KMS-11 (cell line): ENCODE measurements at regions not wholly inside any gene's neighbourhood (a gene's known extent, or its start where the extent isn't known, plus 50 kb on each side); places are given as distances from the start of the nearest gene placed in this dataset.

Experiments
- H2AFZ ChIP-seq: fragments of 200-600 bp; sonication (generic); 2 replicates; pipeline ENCODE4 v1.6.1; 2016; ENCODE audit warnings: antibody characterized with exemption, mixed run types, low read depth
- H3K27ac ChIP-seq: fragments of 200-600 bp; sonication (generic); 2 replicates; pipeline ENCODE4 v1.6.1; 2016; ENCODE audit warnings: mild to moderate bottlenecking, mixed run types
- H3K27me3 ChIP-seq: fragments of 200-600 bp; sonication (generic); 2 replicates; pipeline ENCODE4 v1.6.1; 2017; ENCODE audit warnings: mild to moderate bottlenecking, low read depth, mixed run types, moderate library complexity; ENCODE audit not compliant: insufficient read depth
- H3K36me3 ChIP-seq: fragments of 200-600 bp; sonication (generic); 2 replicates; pipeline ENCODE4 v1.6.1; 2017; ENCODE audit warnings: mild to moderate bottlenecking, mixed run types; ENCODE audit not compliant: insufficient read depth
- H3K4me1 ChIP-seq: fragments of 200-600 bp; sonication (generic); 2 replicates; pipeline ENCODE4 v1.6.1; 2016; ENCODE audit warnings: mild to moderate bottlenecking, low read depth, mixed run types; ENCODE audit not compliant: poor library complexity, severe bottlenecking
- H3K4me2 ChIP-seq: fragments of 200-600 bp; sonication (generic); 2 replicates; pipeline ENCODE4 v1.7.0; 2016; ENCODE audit warnings: mild to moderate bottlenecking, mixed run types
- H3K4me3 ChIP-seq: fragments of 200-600 bp; sonication (generic); IDR thresholded peaks from 2 replicates; pipeline ENCODE4 v1.6.1; 2017; ENCODE audit warnings: low read depth, low read length, mixed read lengths; ENCODE audit not compliant: insufficient read depth
- H3K79me2 ChIP-seq: fragments of 200-600 bp; sonication (generic); 2 replicates; pipeline ENCODE4 v1.6.1; 2016; ENCODE audit warnings: low read depth, mixed run types; ENCODE audit not compliant: insufficient read depth
- H3K9ac ChIP-seq: fragments of 200-600 bp; sonication (generic); 2 replicates; pipeline ENCODE4 v1.6.1; 2016; ENCODE audit warnings: mild to moderate bottlenecking, mixed run types
- H4K20me1 ChIP-seq: fragments of 200-600 bp; sonication (generic); 2 replicates; pipeline ENCODE4 v1.6.1; 2016; ENCODE audit warnings: mild to moderate bottlenecking, mixed run types; ENCODE audit not compliant: insufficient read depth
- CTCF ChIP-seq: fragments of 200-600 bp; sonication (generic); conservative IDR thresholded peaks from 2 replicates; pipeline ENCODE4 v1.6.1; 2017; ENCODE audit warnings: low read depth, mild to moderate bottlenecking, antibody characterized with exemption, low read length, moderate library complexity, mixed read lengths

DNA sequence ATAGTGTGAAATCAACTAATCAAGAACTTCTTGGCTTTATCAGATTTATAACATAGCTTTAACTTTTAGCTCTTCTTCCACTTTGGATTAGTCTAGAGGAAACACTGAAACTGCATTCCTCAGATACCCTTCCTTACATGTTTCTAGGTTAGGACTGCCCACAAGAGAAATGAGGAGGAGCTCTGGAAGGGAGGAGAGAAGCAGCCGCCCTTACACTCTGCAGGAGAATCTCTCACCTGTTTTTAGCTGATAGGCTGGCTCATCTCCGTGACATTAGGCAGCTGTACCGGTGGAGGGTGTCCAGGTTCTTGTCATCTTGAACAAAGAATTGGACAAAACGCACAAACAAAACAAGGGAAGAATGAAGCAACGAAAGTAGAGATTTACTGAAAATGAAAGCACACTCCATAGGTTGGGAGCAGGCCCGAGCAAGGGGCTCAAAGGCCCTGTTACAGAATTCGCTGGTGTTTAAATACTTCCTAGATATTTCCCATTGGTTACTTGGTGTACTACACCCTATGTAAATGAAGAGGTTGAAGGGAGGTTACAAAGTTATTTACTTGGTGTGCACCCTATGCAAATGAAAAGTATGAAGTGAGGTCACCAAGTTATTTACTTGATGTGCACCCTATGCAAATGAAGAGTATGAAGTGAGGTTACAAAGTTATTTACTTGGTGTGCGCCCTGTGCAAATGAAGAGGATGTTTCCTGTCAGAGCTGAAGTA, 524.9 kb upstream of the CHRM3 start:
- H3K27ac ChIP-seq = no peak overlapping the region
- TF ChIP-seq CTCF = no peak
- H3K4me1 ChIP-seq = no peaks in the 10 kb centered on the region
- H3K36me3 ChIP-seq = no peaks in the 10 kb centered on the region
- H3K4me3 ChIP-seq = no peak overlapping the region
- no peaks in the 10 kb centered on the region for H3K79me2 ChIP-seq
- no peak overlapping the region for H3K4me2 ChIP-seq
- H4K20me1 ChIP-seq = no peaks in the 10 kb centered on the region
- no peaks in the 10 kb centered on the region for H3K27me3 ChIP-seq
- H2AFZ ChIP-seq = 0 out of 2 replicates have a peak overlapping the region, but pooled peaks have one; percentile 15
- no peak overlapping the region for H3K9ac ChIP-seq

- no peak for TF ChIP-seq CTCF
- Histone ChIP-seq H3K36me3 (no peaks in the 10 kb centered on the region), H3K4me1 (no peaks in the 10 kb centered on the region), H4K20me1 (no peaks in the 10 kb centered on the region), H3K4me3 (no peak overlapping the region), H3K9ac (no peak overlapping the region), H3K27ac (no peak overlapping the region), H3K27me3 (no peaks in the 10 kb centered on the region), H2AFZ (no peak overlapping the region), H3K79me2 (no peaks in the 10 kb centered on the region), H3K4me2 (no peak overlapping the region)
Observed at GRCh38 chr1:238833919-238834318, 552.4 kb upstream of the CHRM3 start.

- H3K4me3 ChIP-seq = no peak overlapping the region
- no peak overlapping the region for H3K9ac ChIP-seq
- no peaks in the 10 kb centered on the region for H3K4me1 ChIP-seq
- no peaks in the 10 kb centered on the region for H3K27me3 ChIP-seq
- no peaks in the 10 kb centered on the region for H3K36me3 ChIP-seq
- no peak for TF ChIP-seq CTCF
- no peak overlapping the region for H2AFZ ChIP-seq
- H3K79me2 ChIP-seq = no peaks in the 10 kb centered on the region
- no peak overlapping the region for H3K4me2 ChIP-seq
- H3K27ac ChIP-seq = no peak overlapping the region
- no peaks in the 10 kb centered on the region for H4K20me1 ChIP-seq
Observed at GRCh38 chr1:238832106-238832505, 554.3 kb upstream of the CHRM3 start.

GRCh38 chr1:238830036-238830611, 556.2 kb upstream of the CHRM3 start:
- H3K4me3 ChIP-seq = no peak overlapping the region
- H3K4me1 ChIP-seq = no peaks in the 10 kb centered on the region
- no peak overlapping the region for H3K4me2 ChIP-seq
- H3K9ac ChIP-seq = no peak overlapping the region
- no peaks in the 10 kb centered on the region for H4K20me1 ChIP-seq
- H3K36me3 ChIP-seq = no peaks in the 10 kb centered on the region
- H3K79me2 ChIP-seq = no peaks in the 10 kb centered on the region
- no peaks in the 10 kb centered on the region for H3K27me3 ChIP-seq
- H3K27ac ChIP-seq = no peak overlapping the region
- TF ChIP-seq CTCF = no peak
- no peak overlapping the region for H2AFZ ChIP-seq
